C1 segment of cervical spinal cord (tissue), 14 donors: ENCODE measurements at regions not wholly inside any gene's neighbourhood (a gene's known extent, or its start where the extent isn't known, plus 50 kb on each side); places are given as distances from the start of the nearest gene placed in this dataset.

Experiments
- DNase-seq, 14 donors: peaks; one replicate each; lab custom pipeline; 2025; lab: John Stamatoyannopoulos, UW

DNA sequence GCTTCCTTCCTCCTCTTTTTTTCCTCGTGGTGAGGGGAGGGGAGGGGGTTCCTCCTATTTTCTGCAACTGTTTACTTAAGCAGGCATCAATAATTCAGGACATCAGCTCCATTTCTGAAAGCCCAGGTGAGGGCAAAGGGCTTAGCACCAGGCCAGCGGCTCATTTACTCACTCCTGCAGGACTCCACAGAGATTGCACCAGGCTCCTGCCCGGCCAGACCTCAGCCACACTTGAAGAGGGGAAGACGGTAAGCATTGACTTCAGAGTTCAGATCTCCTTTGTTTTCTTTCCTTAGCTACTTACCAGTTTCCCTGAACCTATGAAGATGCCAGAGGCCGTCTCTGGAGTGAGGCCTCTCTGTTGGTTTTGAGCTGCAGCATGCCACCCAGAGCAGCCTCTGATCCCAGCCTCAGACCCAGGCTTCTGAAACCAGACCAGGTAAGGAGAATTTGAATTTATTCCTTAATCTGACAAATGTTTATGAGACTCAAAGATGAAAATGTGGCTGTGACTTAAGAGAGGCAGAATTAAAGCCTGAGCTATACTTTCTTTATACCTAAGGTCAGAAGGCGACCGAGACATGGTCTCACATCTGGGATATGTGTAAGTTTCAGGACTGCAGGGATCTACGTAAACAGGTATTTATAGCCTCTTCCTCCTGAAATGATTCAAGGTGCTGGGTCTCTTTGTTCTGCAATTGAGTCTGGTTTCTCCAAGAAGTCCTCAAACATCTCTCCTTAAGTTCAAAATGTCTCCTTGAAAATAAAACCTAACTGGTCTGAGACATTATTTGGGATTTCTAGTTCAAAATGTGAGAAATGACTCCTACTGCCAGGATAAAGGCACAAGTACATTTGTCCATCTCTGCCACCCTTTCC lies 272.5 kb upstream of the RUNX1 start:
- DNase-seq = no peak

DNA sequence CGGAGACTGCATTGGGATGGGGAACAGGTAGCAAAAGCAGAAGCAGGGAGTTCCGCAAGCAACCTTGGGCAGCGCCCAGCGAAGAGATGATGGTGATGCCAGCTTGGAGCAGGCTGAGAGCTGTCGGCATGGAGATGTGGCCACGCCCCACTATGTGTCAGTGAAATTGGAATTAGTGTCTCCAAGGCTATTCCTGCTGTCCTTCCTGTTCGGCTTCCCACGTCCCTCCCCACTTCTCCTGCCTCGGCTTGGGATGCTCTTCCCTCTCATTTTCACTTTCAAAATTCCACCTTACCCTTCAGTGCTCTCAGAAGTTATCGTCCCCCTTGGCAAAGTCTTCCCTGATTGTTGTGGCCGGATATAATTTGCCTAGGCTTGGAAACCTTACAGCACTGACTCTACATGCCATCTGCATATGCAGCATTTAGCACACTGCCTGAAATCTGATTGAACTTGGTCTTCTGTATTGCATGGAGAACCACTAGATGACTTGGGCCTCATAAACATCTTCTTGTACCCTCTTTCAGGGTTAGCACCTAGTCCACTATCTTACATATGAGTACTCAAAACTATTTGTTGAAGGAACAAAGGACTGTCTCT lies 270.7 kb upstream of the RUNX1 start:
- DNase-seq = no peak

DNA sequence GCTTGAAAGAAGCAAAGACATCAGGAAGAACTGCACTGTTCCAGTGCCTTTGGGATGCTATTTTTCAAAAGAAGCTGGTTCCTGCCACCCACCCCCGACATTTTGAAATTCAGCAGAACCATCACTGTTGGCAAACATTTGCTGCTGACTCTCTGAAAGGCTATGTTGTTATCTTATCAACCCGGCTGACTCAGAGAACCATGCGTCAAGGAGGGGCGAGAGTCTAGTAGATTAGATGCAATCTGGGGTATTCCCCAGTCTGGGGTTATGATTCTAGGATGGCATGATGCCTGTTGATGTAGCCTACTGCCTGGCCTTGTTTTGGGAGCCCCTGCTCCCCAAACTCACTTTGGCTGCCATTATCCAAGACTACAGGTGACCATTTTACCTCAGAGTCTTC lies 267.8 kb upstream of the RUNX1 start:
- no peak for DNase-seq

DNA sequence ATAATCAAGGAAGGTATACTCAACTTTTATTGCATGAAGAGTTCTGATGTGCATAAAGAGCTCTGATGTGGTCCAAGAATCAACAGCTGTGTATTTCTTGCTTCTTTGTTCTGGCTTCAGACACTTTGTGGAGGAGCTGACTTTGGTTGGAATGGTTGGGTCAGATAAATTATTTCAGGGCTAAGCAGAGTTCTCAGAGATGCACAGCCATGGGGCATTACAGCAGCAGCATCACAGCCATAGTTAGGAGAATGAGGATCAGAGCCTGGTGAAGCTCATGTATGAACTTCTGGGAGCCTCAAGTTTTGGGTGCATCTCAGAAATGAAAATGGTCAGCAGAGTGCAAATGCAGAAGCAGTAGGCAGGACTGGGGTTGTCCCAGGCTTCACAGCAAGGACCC lies 267.4 kb upstream of the RUNX1 start:
- DNase-seq = no peak

DNA sequence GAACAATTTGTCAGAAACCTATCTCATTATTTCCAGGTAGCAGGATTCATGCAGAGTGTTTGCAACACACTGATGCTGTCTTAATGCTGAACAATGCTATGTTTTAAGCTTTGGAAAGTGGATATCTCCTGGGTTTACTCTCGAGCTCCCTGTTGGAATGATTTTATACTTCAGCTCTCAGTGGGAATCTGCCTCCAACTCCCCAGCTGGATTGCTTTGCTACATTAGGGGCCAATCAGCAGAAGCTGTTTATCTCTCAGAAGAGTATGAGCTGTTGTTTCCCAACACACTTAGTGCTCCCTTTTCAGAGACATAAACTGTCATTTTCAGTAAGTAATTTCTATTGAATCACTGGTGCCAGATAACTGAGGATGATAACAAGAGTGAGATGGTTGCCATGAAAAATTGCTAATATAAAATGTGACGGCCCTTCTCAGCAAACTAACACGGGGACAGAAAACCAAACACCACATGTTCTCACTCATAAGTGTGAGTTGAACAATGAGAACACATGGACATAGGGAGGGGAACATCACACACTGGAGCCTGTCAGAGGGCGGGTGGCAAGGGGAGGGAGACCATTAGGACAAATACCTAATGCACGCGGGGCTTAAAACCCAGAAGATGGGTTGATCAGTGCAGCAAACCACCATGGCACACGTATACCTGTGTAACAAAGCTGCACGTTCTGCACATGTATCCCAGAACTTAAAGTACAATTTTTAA lies 265.9 kb upstream of the RUNX1 start:
- no peak for DNase-seq

DNA sequence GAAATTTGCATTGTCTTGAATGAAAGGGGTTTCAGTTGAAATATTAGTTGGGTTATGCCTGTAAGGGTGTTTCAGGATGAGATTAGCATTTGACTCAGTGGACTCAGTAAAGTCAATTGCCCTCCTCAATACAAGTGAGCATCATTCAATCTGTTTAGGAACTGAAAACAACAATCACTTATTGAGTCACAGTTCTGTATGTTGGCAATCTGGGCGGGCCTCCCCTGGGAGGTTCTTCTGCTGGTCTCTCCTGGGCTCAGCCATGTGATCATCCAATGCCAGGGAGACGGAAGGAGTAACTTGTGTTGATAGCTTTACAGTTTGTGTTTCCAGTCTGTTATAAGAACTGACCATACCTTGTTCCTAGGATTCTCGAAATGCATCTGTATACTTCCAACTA lies 262.9 kb upstream of the RUNX1 start:
- no peak for DNase-seq

DNA sequence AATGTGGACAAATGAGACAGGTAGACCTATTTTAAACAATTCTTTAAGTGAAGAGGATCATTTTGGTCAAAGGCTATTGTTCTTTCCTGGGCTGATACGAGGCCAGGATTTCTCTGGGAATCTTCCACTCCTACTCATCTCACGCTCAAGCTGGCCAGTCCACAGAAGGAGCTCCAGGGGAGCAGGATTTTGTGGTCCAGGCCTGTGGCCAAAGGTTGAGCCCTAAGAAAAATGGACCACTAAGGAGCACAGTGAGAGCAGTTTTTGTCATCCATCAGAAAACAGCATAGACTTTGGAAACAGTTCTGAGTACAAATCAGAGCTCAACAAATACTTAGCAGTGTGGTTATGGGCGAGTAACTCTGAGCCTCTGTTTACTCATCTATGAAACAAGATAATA lies 260.2 kb upstream of the RUNX1 start:
- no peak for DNase-seq

DNA sequence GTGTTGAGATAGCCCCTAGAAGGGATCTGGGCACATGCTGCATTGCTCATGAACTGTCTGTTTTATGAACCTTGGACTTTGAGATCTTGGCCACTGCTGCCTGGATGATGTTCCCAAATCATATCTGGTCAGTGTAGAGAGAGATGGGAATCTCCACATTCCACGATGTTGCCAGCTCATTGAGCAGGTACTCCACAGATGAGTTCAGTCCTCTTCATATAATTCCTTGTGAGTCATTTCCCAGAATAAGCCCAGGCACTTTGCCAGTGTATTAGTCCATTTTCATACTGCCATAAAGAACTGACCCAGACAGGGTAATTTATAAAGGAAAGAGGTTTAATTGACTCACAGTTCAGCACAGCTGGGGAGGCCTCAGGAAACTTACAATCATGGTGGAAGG lies 254.0 kb upstream of the RUNX1 start:
- DNase-seq = no peak

DNA sequence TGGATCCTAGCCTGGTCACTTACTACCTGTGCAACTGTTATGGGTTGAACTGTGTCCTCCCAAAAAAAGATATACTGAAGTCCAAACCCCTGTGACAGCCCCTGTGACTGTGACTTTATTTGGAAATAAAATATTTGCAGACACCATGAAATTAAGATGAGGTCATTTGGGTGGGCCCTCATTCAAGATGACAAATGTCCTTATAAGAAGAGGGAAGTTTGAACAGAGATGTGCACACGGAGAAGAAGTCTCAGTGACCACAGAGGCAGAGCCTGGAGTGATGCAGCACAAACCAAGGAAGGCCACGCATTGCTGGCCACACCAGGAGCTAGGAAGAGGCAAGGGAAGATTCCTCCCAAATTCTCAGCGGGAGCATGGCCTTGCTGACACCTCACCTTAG lies 249.7 kb upstream of the RUNX1 start:
- no peak for DNase-seq

GRCh38 chr21:35297665-35298064 lies 248.6 kb upstream of the RUNX1 start:
- DNase-seq = no peak

DNA sequence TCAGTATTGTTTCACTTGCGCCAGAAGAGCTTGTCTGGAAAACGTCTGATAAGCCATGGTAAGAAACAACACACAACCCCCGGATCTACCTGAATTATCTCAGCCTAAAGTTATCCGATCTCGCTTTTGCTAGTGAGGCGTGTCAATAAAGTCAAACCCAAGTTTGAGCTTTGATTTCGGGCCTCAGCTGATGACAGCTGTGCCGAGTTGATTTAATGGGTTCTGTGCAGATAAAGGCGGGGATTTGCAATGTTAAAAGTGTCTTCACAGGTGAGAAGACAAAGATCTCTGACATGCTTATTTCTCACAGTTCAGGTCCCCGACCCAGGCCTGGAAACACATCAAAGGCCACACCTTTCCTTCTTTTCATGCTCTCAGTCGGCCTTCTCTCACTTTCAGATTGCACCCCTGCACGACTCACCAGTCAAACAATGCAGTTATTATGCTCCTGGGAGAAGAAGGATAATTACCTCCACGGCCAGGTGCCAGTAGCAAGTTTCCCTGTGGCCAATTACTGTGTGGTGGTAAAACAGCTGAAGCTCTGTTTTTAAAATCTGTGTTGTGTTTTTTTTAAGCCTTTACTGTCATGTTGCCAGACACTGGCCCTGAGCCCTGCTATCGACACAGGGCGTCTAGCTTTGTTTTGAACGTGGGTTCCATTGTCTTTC lies 245.3 kb upstream of the RUNX1 start:
- no peak for DNase-seq

DNA sequence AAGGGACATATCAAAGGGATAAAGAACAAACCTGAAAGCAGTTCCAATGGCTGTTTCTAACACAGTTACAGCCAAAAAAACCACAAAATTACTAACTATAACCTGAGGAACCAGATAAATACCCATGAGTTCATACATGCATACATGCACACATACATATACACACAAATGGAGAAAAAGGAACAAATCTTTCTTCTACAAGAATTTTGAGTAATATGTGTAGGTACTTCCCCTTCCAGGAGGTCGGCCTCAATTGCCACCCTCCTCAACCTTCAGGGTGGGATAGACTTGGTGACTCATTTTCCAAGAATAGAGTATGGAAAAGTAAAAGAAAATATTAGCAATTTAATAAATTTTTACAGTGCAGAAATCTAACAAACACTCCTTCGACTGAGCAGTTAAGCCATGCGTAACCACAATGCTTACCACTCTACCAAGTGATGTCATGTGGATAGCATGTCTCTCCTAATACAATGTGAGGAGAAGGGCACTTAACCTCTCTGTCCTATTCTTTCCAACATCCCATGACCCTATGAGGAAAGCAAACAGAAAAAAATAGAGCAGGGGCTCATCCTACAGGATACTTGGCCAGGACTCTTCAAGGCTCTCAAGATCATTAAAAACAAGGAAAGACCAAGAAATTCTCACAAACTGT lies 243.0 kb upstream of the RUNX1 start:
- DNase-seq = no peak

- DNase-seq = no peak
These were observed 241.9 kb upstream of the RUNX1 start for GRCh38 chr21:35291034-35291433.

GRCh38 chr21:35288238-35288637 lies 239.1 kb upstream of the RUNX1 start:
- DNase-seq = no peak

- no peak for DNase-seq
These were observed 235.1 kb upstream of the RUNX1 start for GRCh38 chr21:35284199-35284598.

DNA sequence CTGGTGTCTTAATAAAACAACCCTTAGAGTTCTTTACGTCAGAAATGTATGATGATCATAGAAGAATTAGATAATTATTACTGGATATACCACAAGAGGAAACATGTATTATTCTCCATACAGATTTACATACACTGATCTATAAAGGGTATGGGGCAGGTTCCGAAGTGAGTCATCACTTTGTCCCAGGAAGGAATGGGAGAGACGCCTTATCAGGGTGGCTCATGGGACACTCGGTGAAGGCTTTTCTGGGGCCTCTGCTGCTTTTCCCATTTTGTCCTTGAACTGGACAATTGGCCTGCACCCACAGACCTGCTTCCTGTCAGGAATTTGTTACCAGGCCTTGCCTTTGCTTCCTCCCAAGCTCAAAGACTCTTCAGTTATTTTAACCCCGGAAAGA lies 233.8 kb upstream of the RUNX1 start:
- DNase-seq = no peak

- DNase-seq = no peak
These were observed 232.9 kb upstream of the RUNX1 start for GRCh38 chr21:35281956-35282355.

GRCh38 chr21:35280231-35280630 lies 231.1 kb upstream of the RUNX1 start:
- no peak for DNase-seq

- no peak for DNase-seq
These were observed 226.7 kb upstream of the RUNX1 start for GRCh38 chr21:35275776-35276175.

DNA sequence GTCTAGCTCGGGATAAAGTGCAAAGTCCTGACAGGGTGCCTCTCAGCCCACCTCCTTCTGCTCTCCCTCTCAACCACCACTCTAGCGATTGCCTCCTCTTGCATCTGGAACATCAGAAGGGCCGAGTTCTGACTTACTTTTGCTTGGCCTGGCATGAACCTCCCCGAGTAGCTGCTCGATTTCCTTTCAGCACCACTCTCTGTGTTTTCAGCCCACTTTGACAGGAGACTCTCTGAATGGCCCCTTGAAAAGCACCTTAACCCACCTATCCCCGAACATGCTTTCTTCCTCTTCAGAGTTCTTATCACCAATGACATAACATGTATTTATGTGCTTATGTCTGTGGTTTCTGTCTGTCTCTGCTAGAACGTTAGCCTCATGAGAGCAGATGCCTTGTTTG lies 225.8 kb upstream of the RUNX1 start:
- DNase-seq = no peak

DNA sequence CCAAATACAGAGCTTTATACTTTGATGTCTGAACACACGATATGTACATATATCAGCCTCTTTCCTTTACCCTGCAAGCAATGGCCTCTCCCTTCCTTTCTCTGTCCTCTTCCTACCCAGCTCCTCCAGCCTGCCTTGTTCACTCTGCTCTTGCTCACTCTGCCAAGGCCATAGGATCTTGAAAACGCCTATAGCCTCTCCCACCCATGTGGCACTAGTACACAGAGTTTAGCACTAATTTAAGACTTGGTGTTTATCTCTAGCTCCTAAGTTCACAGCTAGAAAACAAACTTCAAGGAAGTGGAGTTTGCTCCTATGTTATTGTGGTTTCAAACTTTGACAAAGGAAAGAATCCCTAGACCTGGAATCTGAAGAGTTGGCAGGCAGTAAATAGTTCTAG lies 225.0 kb upstream of the RUNX1 start:
- no peak for DNase-seq

DNA sequence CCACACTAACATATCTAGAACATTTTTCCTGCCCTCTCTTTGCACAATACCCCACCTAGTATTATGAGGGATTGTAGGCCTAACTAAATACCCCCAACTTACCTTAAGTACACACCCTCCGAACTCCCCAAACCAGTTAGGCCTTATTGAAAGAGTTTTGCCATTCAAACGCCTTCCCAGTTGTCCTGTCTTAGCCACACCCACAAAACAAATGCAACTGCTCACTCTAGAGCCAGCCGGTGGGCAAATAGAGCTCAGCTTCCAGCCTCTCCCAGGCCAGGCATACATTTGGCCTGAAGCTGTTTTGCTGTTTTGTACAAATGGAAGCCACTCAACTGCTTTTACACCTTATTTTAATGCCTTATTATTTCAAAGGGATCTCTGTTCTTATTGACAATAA lies 224.2 kb upstream of the RUNX1 start:
- no peak for DNase-seq
